ENCODE measurements at regions not wholly inside any gene's neighbourhood (a gene's known extent, or its start where the extent isn't known, plus 50 kb on each side); places are given as distances from the start of the nearest gene placed in this dataset.
"Not testable (repeated sequence)": the region's sequence is repeated elsewhere in the genome, so short reads cannot be mapped to it uniquely, and the experiment has no call there.

- 34 to 58% methylated on average over 6 of the region's 6 CpGs for WGBS, 2 donors
- H3K27me3 ChIP-seq = no peaks in the 10 kb centered on the region
- intact Hi-C loops (cut with DNase I) = loop anchor here (5.0 kb wide), 1 partner anchor 34 kb away; no protein-coding TSS in a partner anchor
- peak; percentile 91 for DNase-seq
- H3K36me3 ChIP-seq = no peaks in the 10 kb centered on the region
- H3K9me3 ChIP-seq = peaks cover 0 to under 1% (median 0%) of the 10 kb centered on the region in 4 donors
- H3K4me1 ChIP-seq = peaks cover 0 to 18% (median 15%) of the 10 kb centered on the region in 4 donors
- peak overlapping the region in 2 of 4 donors; percentile 49 to 52 for H3K27ac ChIP-seq
- peak in 2 of 4 donors; percentile 15 to 53 for TF ChIP-seq POLR2AphosphoS5 (IDR thresholded peaks at IDR 0.05)
- TF ChIP-seq POLR2A (IDR thresholded peaks at IDR 0.05) = no peak
- no peak overlapping the region for H3K4me3 ChIP-seq
These were observed 165.5 kb upstream of the DYRK2 start for GRCh38 chr12:67482751-67483661.

GRCh38 chr12:67483871-67484554 lies 164.5 kb upstream of the DYRK2 start:
- TF ChIP-seq EP300 (IDR thresholded peaks at IDR 0.05) = no peak
- TF ChIP-seq POLR2A (IDR thresholded peaks at IDR 0.05) = no peak
- TF ChIP-seq CTCF (IDR thresholded peaks at IDR 0.05) = no peak
- TF ChIP-seq POLR2AphosphoS5 (IDR thresholded peaks at IDR 0.05) = no peak
- WGBS, 2 donors = 36 to 56% methylated on average over 3 of the region's 3 CpGs
- no peaks in the 10 kb centered on the region for H3K27me3 ChIP-seq
- peak overlapping the region in 1 of 4 donors; percentile 49 for H3K27ac ChIP-seq
- DNase-seq = no peak
- no peak overlapping the region for H3K4me3 ChIP-seq
- peaks cover 0 to 6% (median 0%) of the 10 kb centered on the region in 4 donors for H3K9me3 ChIP-seq
- intact Hi-C loops (cut with DNase I) = loop anchor here (5.0 kb wide), 1 partner anchor 33 kb away; no protein-coding TSS in a partner anchor
- peaks cover 0 to 18% (median 15%) of the 10 kb centered on the region in 4 donors for H3K4me1 ChIP-seq
- no peaks in the 10 kb centered on the region for H3K36me3 ChIP-seq

DNA sequence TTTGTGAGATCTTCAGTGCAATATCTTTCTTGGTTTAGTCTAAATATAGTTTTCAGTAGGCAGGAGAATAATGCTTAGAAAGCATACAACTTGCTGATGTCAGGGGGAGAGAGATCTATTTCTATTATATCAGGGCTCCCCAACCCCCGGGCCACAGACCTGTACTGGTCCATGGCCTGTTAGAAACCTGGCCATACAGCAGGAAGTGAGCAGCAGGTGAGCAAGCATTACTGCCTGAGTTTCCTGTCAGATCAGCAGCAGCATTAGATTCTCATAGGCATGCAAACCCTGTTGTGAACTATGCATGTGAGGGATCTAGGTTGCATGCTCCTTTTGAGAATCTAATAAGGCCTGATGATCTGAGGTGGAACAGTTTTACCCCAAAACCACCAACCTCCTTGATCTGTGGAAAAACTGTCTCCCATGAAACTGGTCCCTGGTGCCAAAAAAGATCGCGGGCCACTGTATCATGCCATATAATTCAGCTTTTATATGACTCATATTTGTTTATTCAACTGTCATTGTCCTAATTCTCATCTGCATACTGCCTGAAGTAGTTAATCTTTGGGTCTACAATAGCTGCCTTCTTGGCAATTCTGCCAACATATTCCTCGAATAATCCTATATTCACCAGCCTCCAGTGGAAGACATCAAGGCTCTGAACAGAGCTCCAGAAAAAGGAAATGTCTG lies 163.6 kb upstream of the DYRK2 start:
- intact Hi-C loops (cut with DNase I) = loop anchor here (5.0 kb wide), 1 partner anchor 32 kb away; no protein-coding TSS in a partner anchor
- DNase-seq = no peak
- H3K4me3 ChIP-seq = no peak overlapping the region
- H3K4me1 ChIP-seq = peaks cover 0 to 18% (median 15%) of the 10 kb centered on the region in 4 donors
- TF ChIP-seq CTCF (IDR thresholded peaks at IDR 0.05) = no peak
- no peak for TF ChIP-seq POLR2A (IDR thresholded peaks at IDR 0.05)
- TF ChIP-seq EP300 (IDR thresholded peaks at IDR 0.05) = no peak
- TF ChIP-seq POLR2AphosphoS5 (IDR thresholded peaks at IDR 0.05) = no peak
- peaks cover 0 to 6% (median 0%) of the 10 kb centered on the region in 4 donors for H3K9me3 ChIP-seq
- no peak overlapping the region for H3K27ac ChIP-seq
- H3K36me3 ChIP-seq = no peaks in the 10 kb centered on the region
- no peaks in the 10 kb centered on the region for H3K27me3 ChIP-seq
- 42 to 69% methylated on average over 4 of the region's 4 CpGs for WGBS, 2 donors

- intact Hi-C loops (cut with DNase I) = no loop called here
- Histone ChIP-seq H3K4me3 (no peak overlapping the region), H3K27ac (no peak overlapping the region), H3K36me3 (no peaks in the 10 kb centered on the region), H3K9me3 (peaks cover 0 to 6% (median 0%) of the 10 kb centered on the region in 4 donors), H3K4me1 (peaks cover 0 to 18% (median 15%) of the 10 kb centered on the region in 4 donors), H3K27me3 (no peaks in the 10 kb centered on the region)
- TF ChIP-seq EP300 (IDR thresholded peaks at IDR 0.05) (no peak), POLR2A (IDR thresholded peaks at IDR 0.05) (no peak), POLR2AphosphoS5 (IDR thresholded peaks at IDR 0.05) (no peak), CTCF (IDR thresholded peaks at IDR 0.05) (no peak)
- no peak for DNase-seq
- WGBS, 2 donors = 91 to 95% methylated on average over 2 of the region's 2 CpGs
These were observed 161.9 kb upstream of the DYRK2 start for GRCh38 chr12:67486671-67487070.

GRCh38 chr12:67488349-67488748 lies 160.2 kb upstream of the DYRK2 start:
- H3K27ac ChIP-seq; DNase-seq; H3K36me3 ChIP-seq; intact Hi-C loops (cut with DNase I); H3K9me3 ChIP-seq; H3K4me1 ChIP-seq; H3K4me3 ChIP-seq; H3K27me3 ChIP-seq: not testable (repeated sequence)
- 93% methylated on average over 4 of the region's 4 CpGs for WGBS, 2 donors
